AG04449 (cell line): ENCODE measurements at regions not wholly inside any gene's neighbourhood (a gene's known extent, or its start where the extent isn't known, plus 50 kb on each side); places are given as distances from the start of the nearest gene placed in this dataset.
"Not testable (repeated sequence)": the region's sequence is repeated elsewhere in the genome, so short reads cannot be mapped to it uniquely, and the experiment has no call there.

Experiments
- CTCF ChIA-PET: fragments of 350-600 bp; formaldehyde crosslinking; extraction: SDS; loops from one replicate; lab custom pipeline; 2021; ENCODE audit warnings: antibody characterized with exemption; lab: Yijun Ruan, JAX
- POLR2A ChIA-PET: fragments of 400-600, 350-600 bp; formaldehyde crosslinking; extraction: SDS; loops from one replicate; lab custom pipeline; 2020; ENCODE audit warnings: antibody characterized with exemption, inconsistent platforms; lab: Yijun Ruan, JAX
- DNase-seq: peaks from one replicate; pipeline ENCODE4 v3.0.0-alpha.2; 2010; ENCODE audit warnings: low read depth, low spot score
- H3K4me3 ChIP-seq: 2 replicates; pipeline ENCODE4 v1.5.1; 2011; ENCODE audit warnings: low read depth, mild to moderate bottlenecking, control low read depth, low read length
- CTCF ChIP-seq: IDR thresholded peaks from one replicate; pipeline ENCODE4 v1.5.1; 2011; ENCODE audit warnings: mild to moderate bottlenecking, moderate library complexity, low read length, control low read depth, inconsistent platforms; ENCODE audit not compliant: insufficient read depth; ENCODE audit errors: missing control alignments

- ChIA-PET CTCF (no interaction called here), POLR2A (no interaction called here)
- TF ChIP-seq CTCF: no peak
- no peak for DNase-seq
- no peak overlapping the region for H3K4me3 ChIP-seq
Observed at GRCh38 chr9:22643541-22643940, 196.9 kb downstream of the DMRTA1 start.

GRCh38 chr9:22645893-22646292, 199.3 kb downstream of the DMRTA1 start:
- CTCF ChIA-PET: no interaction called here
- no peak for TF ChIP-seq CTCF
- no peak overlapping the region for H3K4me3 ChIP-seq
- POLR2A ChIA-PET: no interaction called here
- no peak for DNase-seq

GRCh38 chr9:22649384-22649783, 202.8 kb downstream of the DMRTA1 start:
- no peak for DNase-seq
- POLR2A ChIA-PET: interaction anchor here (0.6 kb wide), 1 partner anchor 58 kb away, joined by 3 read pairs; no protein-coding TSS in a partner anchor
- no peak for TF ChIP-seq CTCF
- no peak overlapping the region for H3K4me3 ChIP-seq
- CTCF ChIA-PET: no interaction called here

- no peak for DNase-seq
- CTCF ChIA-PET: interaction anchor here (0.6 kb wide), 1 partner anchor 1458 kb away, joined by 3 read pairs; no protein-coding TSS in a partner anchor
- TF ChIP-seq CTCF: no peak
- POLR2A ChIA-PET: no interaction called here
- H3K4me3 ChIP-seq: no peak overlapping the region
Observed at GRCh38 chr9:22650145-22650544, 203.5 kb downstream of the DMRTA1 start.

GRCh38 chr9:22650946-22651345, 204.3 kb downstream of the DMRTA1 start:
- H3K4me3 ChIP-seq: no peak overlapping the region
- ChIA-PET CTCF (no interaction called here), POLR2A (no interaction called here)
- no peak for DNase-seq
- no peak for TF ChIP-seq CTCF

GRCh38 chr9:22654833-22655232, 208.2 kb downstream of the DMRTA1 start:
- DNase-seq: no peak
- no peak for TF ChIP-seq CTCF
- H3K4me3 ChIP-seq: no peak overlapping the region
- CTCF ChIA-PET: no interaction called here
- POLR2A ChIA-PET: no interaction called here

GRCh38 chr9:22657713-22658112, 211.1 kb downstream of the DMRTA1 start:
- TF ChIP-seq CTCF: no peak
- ChIA-PET POLR2A (no interaction called here), CTCF (no interaction called here)
- DNase-seq: no peak
- H3K4me3 ChIP-seq: no peak overlapping the region

- CTCF ChIA-PET, DNase-seq, H3K4me3 ChIP-seq, POLR2A ChIA-PET: not testable (repeated sequence)
Observed at GRCh38 chr9:22658484-22658883, 211.9 kb downstream of the DMRTA1 start.
